B cell (primary cell): ENCODE measurements at regions not wholly inside any gene's neighbourhood (a gene's known extent, or its start where the extent isn't known, plus 50 kb on each side); places are given as distances from the start of the nearest gene placed in this dataset.
"Not testable (repeated sequence)": the region's sequence is repeated elsewhere in the genome, so short reads cannot be mapped to it uniquely, and the experiment has no call there.

Experiments
- CTCF ChIP-seq: fragments of 200-600 bp; IDR thresholded peaks from one replicate; pipeline ENCODE4 v1.8.0; 2022; ENCODE audit warnings: antibody characterized with exemption, mild to moderate bottlenecking
- EZH2 ChIP-seq: IDR thresholded peaks from 2 replicates; pipeline ENCODE4 v1.6.1; 2012; ENCODE audit warnings: borderline replicate concordance, low read depth, mild to moderate bottlenecking, moderate library complexity, low read length; ENCODE audit not compliant: insufficient read depth, poor library complexity, severe bottlenecking

DNA sequence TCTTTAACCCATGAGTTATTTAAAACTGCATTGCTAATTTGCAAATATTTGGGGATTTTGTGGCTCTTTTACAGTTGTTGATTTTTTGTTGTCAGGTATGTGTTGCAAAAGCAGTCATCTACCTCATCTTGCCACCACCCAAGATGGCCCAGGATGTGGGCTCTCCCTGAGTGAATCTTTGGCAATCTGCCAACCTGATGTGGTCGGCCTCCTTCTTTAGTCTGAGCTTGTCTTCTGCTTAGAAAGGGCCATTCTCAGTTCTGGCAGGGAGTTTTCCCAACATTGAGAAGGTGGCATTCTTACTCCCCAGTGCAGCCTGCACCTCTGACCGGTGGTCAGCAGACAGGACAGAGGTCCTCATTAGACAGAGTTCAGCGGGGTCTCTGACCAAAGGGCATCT, 957.2 kb downstream of the TUBA3C start:
- TF ChIP-seq CTCF, EZH2: not testable (repeated sequence)
